ENCODE measurements at regions not wholly inside any gene's neighbourhood (a gene's known extent, or its start where the extent isn't known, plus 50 kb on each side); places are given as distances from the start of the nearest gene placed in this dataset.

DNA sequence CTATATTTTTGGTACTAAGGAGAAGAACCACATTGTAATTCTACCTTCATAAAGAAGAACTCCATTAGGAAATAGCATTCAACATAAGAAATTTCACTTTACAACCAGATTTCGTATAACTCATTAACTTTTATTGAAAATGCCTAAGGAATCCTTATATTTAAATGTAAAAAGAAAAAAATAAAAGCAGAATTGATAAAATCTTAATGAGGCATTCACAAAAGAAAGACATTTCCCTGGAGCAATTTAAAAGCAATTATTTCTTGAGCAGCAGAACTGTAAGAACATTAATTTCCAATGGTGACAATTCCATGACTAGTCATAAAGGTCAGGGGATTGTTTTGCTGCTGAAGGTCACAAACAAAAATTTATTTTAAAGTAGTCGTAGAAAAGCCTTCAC, 1192.8 kb upstream of the TMEM132C start:
- ChIA-PET CTCF (ENCODE audit: unreplicated experiment) (no interaction called here), POLR2A (no interaction called here)
- H3K79me2 ChIP-seq (ENCODE audit: insufficient read depth, low read depth, low read length): no peaks in the 10 kb centered on the region
- H3K27ac ChIP-seq (ENCODE audit: low read depth, low read length, poor library complexity, severe bottlenecking): no peak overlapping the region
- no peak overlapping the region for H3K4me3 ChIP-seq (ENCODE audit: low read depth, low read length, poor library complexity, severe bottlenecking)
- H3K9me3 ChIP-seq (ENCODE audit: low read length): no peaks in the 10 kb centered on the region
- TF ChIP-seq EZH2phosphoT487 (IDR thresholded peaks at IDR 0.05; ENCODE audit: borderline replicate concordance, low read depth, low read length): no peak
- no peak for TF ChIP-seq CTCF (conservative IDR thresholded peaks at IDR 0.05; ENCODE audit: low read length)
- no peaks in the 10 kb centered on the region for H4K20me1 ChIP-seq (ENCODE audit: insufficient read depth, low read length)
- H3K4me1 ChIP-seq (ENCODE audit: insufficient read depth, low read length, poor library complexity, severe bottlenecking): no peaks in the 10 kb centered on the region
- no peaks in the 10 kb centered on the region for H3K9me2 ChIP-seq (ENCODE audit: insufficient read depth, low read length)
- H3K4me2 ChIP-seq (ENCODE audit: low read length): no peak overlapping the region
- intact Hi-C loops (cut with micrococcal nuclease; ENCODE audit: unreplicated experiment): no loop called here
- no TSS peak for BruUV-seq (replicated peaks)
- H2AFZ ChIP-seq (ENCODE audit: low read length): no peak overlapping the region
- H3K36me3 ChIP-seq (ENCODE audit: insufficient read depth, low read length): no peaks in the 10 kb centered on the region
- no peak for DNase-seq (ENCODE audit: low spot score)

DNA sequence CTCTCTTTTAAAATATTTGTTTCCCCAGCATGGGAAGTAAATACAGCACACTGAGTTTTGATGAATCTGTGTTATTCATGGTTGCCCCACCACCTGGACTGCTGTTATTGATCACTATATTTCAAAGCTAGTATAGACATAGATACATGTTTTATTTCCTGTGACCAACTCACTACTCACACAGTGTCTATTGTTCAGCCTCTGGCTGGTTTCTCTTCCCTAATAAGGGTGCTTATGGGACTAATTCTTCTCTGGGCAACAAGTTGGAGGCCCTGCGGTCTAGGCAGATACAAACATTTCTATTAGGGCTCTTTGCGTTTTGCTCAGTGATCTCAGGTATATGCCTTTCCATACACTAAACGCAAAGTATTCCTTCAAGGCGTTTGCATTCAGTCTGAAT, 1191.0 kb upstream of the TMEM132C start:
- POLR2A ChIA-PET: no interaction called here
- no peak overlapping the region for H2AFZ ChIP-seq (ENCODE audit: low read length)
- no peak overlapping the region for H3K4me3 ChIP-seq (ENCODE audit: low read depth, low read length, poor library complexity, severe bottlenecking)
- intact Hi-C loops (cut with micrococcal nuclease; ENCODE audit: unreplicated experiment): no loop called here
- H3K36me3 ChIP-seq (ENCODE audit: insufficient read depth, low read length): no peaks in the 10 kb centered on the region
- H3K9me3 ChIP-seq (ENCODE audit: low read length): no peaks in the 10 kb centered on the region
- no TSS peak for BruUV-seq (replicated peaks)
- H4K20me1 ChIP-seq (ENCODE audit: insufficient read depth, low read length): no peaks in the 10 kb centered on the region
- no peak for DNase-seq (ENCODE audit: low spot score)
- H3K4me1 ChIP-seq (ENCODE audit: insufficient read depth, low read length, poor library complexity, severe bottlenecking): no peaks in the 10 kb centered on the region
- CTCF ChIA-PET (ENCODE audit: unreplicated experiment): no interaction called here
- TF ChIP-seq CTCF (conservative IDR thresholded peaks at IDR 0.05; ENCODE audit: low read length) (no peak), EZH2phosphoT487 (IDR thresholded peaks at IDR 0.05; ENCODE audit: borderline replicate concordance, low read depth, low read length) (no peak)
- no peak overlapping the region for H3K27ac ChIP-seq (ENCODE audit: low read depth, low read length, poor library complexity, severe bottlenecking)
- H3K79me2 ChIP-seq (ENCODE audit: insufficient read depth, low read depth, low read length): no peaks in the 10 kb centered on the region
- H3K9me2 ChIP-seq (ENCODE audit: insufficient read depth, low read length): no peaks in the 10 kb centered on the region
- H3K4me2 ChIP-seq (ENCODE audit: low read length): no peak overlapping the region

DNA sequence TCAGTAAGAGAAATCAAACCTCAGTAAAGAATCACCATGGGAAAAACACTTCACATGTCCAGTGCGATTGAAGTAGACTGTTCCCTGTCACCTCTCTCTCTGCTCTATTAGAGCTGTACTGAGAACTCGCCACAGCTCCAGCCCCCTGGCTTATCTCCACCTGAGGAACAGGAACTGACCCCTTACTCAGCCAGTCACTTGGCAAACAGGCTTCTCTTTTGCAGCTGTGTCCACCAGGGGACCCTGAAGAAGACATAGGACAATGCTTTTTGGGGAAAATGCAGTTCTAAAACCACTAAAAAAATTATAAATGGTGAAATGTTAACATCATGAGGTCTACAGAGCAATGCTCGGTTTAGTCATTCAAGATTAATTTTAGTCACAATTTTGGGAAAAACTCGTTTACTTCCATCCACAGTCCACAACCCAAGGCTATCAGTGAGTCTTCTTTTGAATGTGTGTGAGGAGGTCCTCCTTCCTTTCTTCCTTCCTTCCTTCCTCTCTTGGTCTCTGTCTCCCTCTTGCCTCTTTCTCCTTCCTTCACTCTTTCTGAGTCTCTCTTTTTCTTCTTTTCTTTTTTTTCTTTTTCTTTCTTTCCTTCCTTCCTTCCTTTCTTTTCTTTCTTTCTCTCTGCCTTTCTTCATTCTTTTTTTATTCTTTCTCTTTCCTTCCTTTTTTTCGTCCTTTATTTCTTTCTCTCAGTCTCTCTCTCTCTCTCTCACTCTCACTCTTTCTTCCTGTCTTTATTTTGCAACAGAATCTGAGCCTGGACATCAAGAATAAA, 1189.5 kb upstream of the TMEM132C start:
- ChIA-PET POLR2A (no interaction called here), CTCF (ENCODE audit: unreplicated experiment) (no interaction called here)
- intact Hi-C loops (cut with micrococcal nuclease; ENCODE audit: unreplicated experiment): no loop called here
- no peak overlapping the region for H3K4me3 ChIP-seq (ENCODE audit: low read depth, low read length, poor library complexity, severe bottlenecking)
- no peaks in the 10 kb centered on the region for H3K36me3 ChIP-seq (ENCODE audit: insufficient read depth, low read length)
- H3K27ac ChIP-seq (ENCODE audit: low read depth, low read length, poor library complexity, severe bottlenecking): no peak overlapping the region
- no peaks in the 10 kb centered on the region for H3K9me2 ChIP-seq (ENCODE audit: insufficient read depth, low read length)
- no peaks in the 10 kb centered on the region for H3K9me3 ChIP-seq (ENCODE audit: low read length)
- TF ChIP-seq CTCF (conservative IDR thresholded peaks at IDR 0.05; ENCODE audit: low read length) (no peak), EZH2phosphoT487 (IDR thresholded peaks at IDR 0.05; ENCODE audit: borderline replicate concordance, low read depth, low read length) (no peak)
- no peak overlapping the region for H2AFZ ChIP-seq (ENCODE audit: low read length)
- H3K79me2 ChIP-seq (ENCODE audit: insufficient read depth, low read depth, low read length): no peaks in the 10 kb centered on the region
- H3K4me1 ChIP-seq (ENCODE audit: insufficient read depth, low read length, poor library complexity, severe bottlenecking): no peaks in the 10 kb centered on the region
- no peak for DNase-seq (ENCODE audit: low spot score)
- no peaks in the 10 kb centered on the region for H4K20me1 ChIP-seq (ENCODE audit: insufficient read depth, low read length)
- H3K4me2 ChIP-seq (ENCODE audit: low read length): no peak overlapping the region
- BruUV-seq (replicated peaks): no TSS peak
